ENCODE measurements at regions not wholly inside any gene's neighbourhood (a gene's known extent, or its start where the extent isn't known, plus 50 kb on each side); places are given as distances from the start of the nearest gene placed in this dataset.

DNA sequence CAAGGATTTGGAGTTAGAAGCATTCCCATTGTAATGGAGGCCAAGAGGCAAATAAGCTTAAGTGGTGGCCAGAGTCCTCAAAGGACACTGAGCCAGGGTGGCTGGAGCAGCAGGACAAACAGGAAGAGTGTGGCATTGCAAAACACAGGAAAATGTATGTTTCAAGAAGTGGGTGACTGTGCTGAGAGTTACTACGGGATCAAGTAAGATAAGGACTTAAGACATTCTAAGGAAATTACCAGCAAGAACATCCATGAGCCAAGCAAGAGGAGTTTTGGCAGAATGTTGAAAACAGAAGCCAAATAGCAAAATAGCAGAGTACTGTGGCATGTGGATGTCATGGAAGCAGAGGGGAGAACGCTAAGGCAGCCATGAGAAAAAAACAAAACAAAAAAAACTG is 104.2 kb downstream of the RAP2A start:
- no peaks in the 10 kb centered on the region for H3K9me3 Mint-ChIP-seq (ENCODE audit: unreplicated experiment)
- H4K20me1 ChIP-seq (ENCODE audit: insufficient read depth, low read length) = no peaks in the 10 kb centered on the region
- H3K9ac ChIP-seq (ENCODE audit: low read length) = no peak overlapping the region
- no peaks in the 10 kb centered on the region for H3K27me3 Mint-ChIP-seq (ENCODE audit: low read depth, unreplicated experiment)
- no peak overlapping the region for H3K4me3 ChIP-seq (ENCODE audit: insufficient read depth, low read depth, low read length)
- no peak for DNase-seq (ENCODE audit: low read depth)
- H3K27ac Mint-ChIP-seq (ENCODE audit: unreplicated experiment) = no peak overlapping the region
- TF ChIP-seq, protein P1, sequence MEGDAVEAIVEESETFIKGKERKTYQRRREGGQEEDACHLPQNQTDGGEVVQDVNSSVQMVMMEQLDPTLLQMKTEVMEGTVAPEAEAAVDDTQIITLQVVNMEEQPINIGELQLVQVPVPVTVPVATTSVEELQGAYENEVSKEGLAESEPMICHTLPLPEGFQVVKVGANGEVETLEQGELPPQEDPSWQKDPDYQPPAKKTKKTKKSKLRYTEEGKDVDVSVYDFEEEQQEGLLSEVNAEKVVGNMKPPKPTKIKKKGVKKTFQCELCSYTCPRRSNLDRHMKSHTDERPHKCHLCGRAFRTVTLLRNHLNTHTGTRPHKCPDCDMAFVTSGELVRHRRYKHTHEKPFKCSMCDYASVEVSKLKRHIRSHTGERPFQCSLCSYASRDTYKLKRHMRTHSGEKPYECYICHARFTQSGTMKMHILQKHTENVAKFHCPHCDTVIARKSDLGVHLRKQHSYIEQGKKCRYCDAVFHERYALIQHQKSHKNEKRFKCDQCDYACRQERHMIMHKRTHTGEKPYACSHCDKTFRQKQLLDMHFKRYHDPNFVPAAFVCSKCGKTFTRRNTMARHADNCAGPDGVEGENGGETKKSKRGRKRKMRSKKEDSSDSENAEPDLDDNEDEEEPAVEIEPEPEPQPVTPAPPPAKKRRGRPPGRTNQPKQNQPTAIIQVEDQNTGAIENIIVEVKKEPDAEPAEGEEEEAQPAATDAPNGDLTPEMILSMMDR (IDR thresholded peaks at IDR 0.05; ENCODE audit: insufficient read depth, low read depth, low read length) = no peak
- TF ChIP-seq EZH2 (IDR thresholded peaks at IDR 0.05; ENCODE audit: insufficient read depth, low read length) = no peak
- no peaks in the 10 kb centered on the region for H3K9me3 ChIP-seq (ENCODE audit: insufficient read depth, low read depth, low read length)
- H3K27ac ChIP-seq (ENCODE audit: low read depth, low read length) = no peak overlapping the region
- no peak overlapping the region for H3K4me2 ChIP-seq (ENCODE audit: low read length)
- H3K4me1 ChIP-seq (ENCODE audit: insufficient read depth, low read length) = no peaks in the 10 kb centered on the region
- FAIRE-seq = no peak
- no peak overlapping the region for H3K4me3 Mint-ChIP-seq (ENCODE audit: unreplicated experiment)
- no peaks in the 10 kb centered on the region for H3K27me3 ChIP-seq (ENCODE audit: insufficient read depth, low read length)
- H3K79me2 ChIP-seq (ENCODE audit: insufficient read depth, low read length) = no peaks in the 10 kb centered on the region
- no peaks in the 10 kb centered on the region for H3K36me3 Mint-ChIP-seq (ENCODE audit: low read depth, unreplicated experiment)
- no peak overlapping the region for H2AFZ ChIP-seq (ENCODE audit: low read depth, low read length)
- H3K36me3 ChIP-seq (ENCODE audit: insufficient read depth, low read length) = no peaks in the 10 kb centered on the region
- H3K4me1 Mint-ChIP-seq (ENCODE audit: low read depth, unreplicated experiment) = peaks cover 12% of the 10 kb centered on the region

DNA sequence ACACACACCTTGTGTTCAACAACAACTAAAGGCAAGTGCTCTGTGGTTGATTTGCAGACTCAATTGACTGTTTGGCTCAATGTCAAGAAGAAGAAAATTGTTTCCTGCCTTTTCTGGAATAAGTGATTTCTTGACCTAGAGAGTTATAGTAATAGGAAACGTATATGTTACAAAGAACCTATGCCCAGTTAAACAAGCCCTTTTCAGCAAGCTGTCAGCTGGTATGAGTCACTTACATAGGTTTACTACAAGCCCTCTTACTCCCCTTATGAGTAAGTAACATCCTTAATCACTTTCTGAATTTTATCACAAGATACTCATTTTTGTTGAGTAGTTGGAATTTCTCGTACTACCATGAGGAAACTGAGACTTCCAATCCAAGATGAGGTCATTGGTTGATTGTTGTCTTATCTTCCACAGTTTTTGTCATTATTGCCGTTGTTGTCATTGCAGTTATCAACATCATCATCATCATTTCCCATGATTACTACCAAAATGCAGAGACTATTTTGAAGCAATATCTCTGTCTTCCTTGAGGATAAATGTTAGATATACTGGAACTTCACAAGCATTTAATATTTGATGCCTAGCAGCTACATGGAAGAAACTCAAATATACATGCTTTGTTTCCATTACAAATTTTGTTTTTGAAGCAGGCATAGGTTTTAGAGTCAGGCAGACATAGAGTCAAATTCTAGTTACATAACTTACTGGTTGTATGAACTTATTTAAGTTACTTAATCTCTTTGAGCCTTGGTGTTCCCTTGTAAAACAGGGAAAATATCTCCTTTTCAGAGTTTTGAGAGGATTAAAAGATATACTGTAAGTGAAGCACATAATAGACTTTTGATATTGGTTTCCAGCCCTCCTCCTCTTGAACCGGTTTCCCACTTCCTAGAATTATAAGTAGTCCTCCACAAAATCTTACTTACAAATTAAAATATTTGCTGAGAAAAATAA is 106.0 kb downstream of the RAP2A start:
- Histone ChIP-seq H3K27ac (ENCODE audit: low read depth, low read length) (no peak overlapping the region), H3K9me3 (ENCODE audit: insufficient read depth, low read depth, low read length) (no peaks in the 10 kb centered on the region), H2AFZ (ENCODE audit: low read depth, low read length) (no peak overlapping the region), H3K27me3 (ENCODE audit: insufficient read depth, low read length) (no peaks in the 10 kb centered on the region), H3K4me3 (ENCODE audit: insufficient read depth, low read depth, low read length) (no peak overlapping the region), H4K20me1 (ENCODE audit: insufficient read depth, low read length) (no peaks in the 10 kb centered on the region), H3K4me2 (ENCODE audit: low read length) (no peak overlapping the region), H3K79me2 (ENCODE audit: insufficient read depth, low read length) (no peaks in the 10 kb centered on the region), H3K9ac (ENCODE audit: low read length) (no peak overlapping the region), H3K36me3 (ENCODE audit: insufficient read depth, low read length) (no peaks in the 10 kb centered on the region), H3K4me1 (ENCODE audit: insufficient read depth, low read length) (no peaks in the 10 kb centered on the region)
- Mint-ChIP-seq H3K4me3 (ENCODE audit: unreplicated experiment) (no peak overlapping the region), H3K27ac (ENCODE audit: unreplicated experiment) (no peak overlapping the region), H3K9me3 (ENCODE audit: unreplicated experiment) (peaks cover 4% of the 10 kb centered on the region), H3K36me3 (ENCODE audit: low read depth, unreplicated experiment) (no peaks in the 10 kb centered on the region), H3K4me1 (ENCODE audit: low read depth, unreplicated experiment) (peaks cover 23% of the 10 kb centered on the region), H3K27me3 (ENCODE audit: low read depth, unreplicated experiment) (peaks cover 2% of the 10 kb centered on the region)
- no peak for FAIRE-seq
- peak; percentile 55 for DNase-seq (ENCODE audit: low read depth)
- TF ChIP-seq EZH2 (IDR thresholded peaks at IDR 0.05; ENCODE audit: insufficient read depth, low read length) = no peak
- TF ChIP-seq, protein P1 (IDR thresholded peaks at IDR 0.05; ENCODE audit: insufficient read depth, low read depth, low read length) = no peak

DNA sequence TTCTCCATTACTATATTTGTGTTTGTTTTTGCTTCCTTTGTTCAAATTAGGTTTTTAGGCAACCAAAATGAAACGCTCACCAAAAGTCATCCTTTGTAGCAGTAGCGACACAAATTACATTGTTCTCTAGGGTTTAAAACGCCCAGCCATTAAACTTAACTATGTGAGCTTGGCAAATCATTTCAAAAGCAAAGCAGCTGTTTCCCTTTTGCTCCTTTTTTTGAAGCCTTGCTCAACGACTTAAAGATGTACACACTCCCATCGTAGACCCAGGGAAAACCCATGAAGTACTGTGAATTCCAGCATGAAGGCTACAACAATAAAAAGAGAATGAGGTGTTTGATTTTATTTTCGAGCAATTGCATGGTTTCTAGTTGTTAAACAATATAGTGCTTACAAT is 106.7 kb downstream of the RAP2A start:
- Histone ChIP-seq H3K4me3 (ENCODE audit: insufficient read depth, low read depth, low read length) (no peak overlapping the region), H3K36me3 (ENCODE audit: insufficient read depth, low read length) (no peaks in the 10 kb centered on the region), H3K79me2 (ENCODE audit: insufficient read depth, low read length) (no peaks in the 10 kb centered on the region), H3K9me3 (ENCODE audit: insufficient read depth, low read depth, low read length) (no peaks in the 10 kb centered on the region), H3K4me2 (ENCODE audit: low read length) (no peak overlapping the region), H3K9ac (ENCODE audit: low read length) (no peak overlapping the region), H2AFZ (ENCODE audit: low read depth, low read length) (no peak overlapping the region), H3K4me1 (ENCODE audit: insufficient read depth, low read length) (no peaks in the 10 kb centered on the region), H4K20me1 (ENCODE audit: insufficient read depth, low read length) (no peaks in the 10 kb centered on the region), H3K27me3 (ENCODE audit: insufficient read depth, low read length) (no peaks in the 10 kb centered on the region), H3K27ac (ENCODE audit: low read depth, low read length) (no peak overlapping the region)
- H3K27ac Mint-ChIP-seq (ENCODE audit: unreplicated experiment) = no peak overlapping the region
- H3K9me3 Mint-ChIP-seq (ENCODE audit: unreplicated experiment) = peaks cover 6% of the 10 kb centered on the region
- no peak for DNase-seq (ENCODE audit: low read depth)
- peaks cover 2% of the 10 kb centered on the region for H3K27me3 Mint-ChIP-seq (ENCODE audit: low read depth, unreplicated experiment)
- TF ChIP-seq, protein P1 (IDR thresholded peaks at IDR 0.05; ENCODE audit: insufficient read depth, low read depth, low read length) = no peak
- no peak for TF ChIP-seq EZH2 (IDR thresholded peaks at IDR 0.05; ENCODE audit: insufficient read depth, low read length)
- peaks cover under 1% of the 10 kb centered on the region for H3K36me3 Mint-ChIP-seq (ENCODE audit: low read depth, unreplicated experiment)
- no peak overlapping the region for H3K4me3 Mint-ChIP-seq (ENCODE audit: unreplicated experiment)
- H3K4me1 Mint-ChIP-seq (ENCODE audit: low read depth, unreplicated experiment) = peaks cover 21% of the 10 kb centered on the region
- no peak for FAIRE-seq
